Hematopoietic multipotent progenitor cell treated with erythropoietin and hydrocortisone succinate and interleukin-3 and kit ligand, for 4 days (in vitro differentiated cells): ENCODE measurements at regions not wholly inside any gene's neighbourhood (a gene's known extent, or its start where the extent isn't known, plus 50 kb on each side); places are given as distances from the start of the nearest gene placed in this dataset.
A peak's percentile ranks its signal among the peaks of the same experiment; 100 is the strongest.

Experiments
- DNase-seq: peaks from one replicate; pipeline ENCODE4 v3.0.0-alpha.2; 2015

- DNase-seq: no peak
Observed at GRCh38 chr20:6657904-6658303, 109.6 kb upstream of the BMP2 start.

- DNase-seq: no peak
Observed at GRCh38 chr20:6657111-6657510, 110.4 kb upstream of the BMP2 start.

GRCh38 chr20:6654513-6655252 is 112.8 kb upstream of the BMP2 start:
- DNase-seq: no peak

GRCh38 chr20:6651561-6651960 is 115.9 kb upstream of the BMP2 start:
- no peak for DNase-seq

GRCh38 chr20:6651016-6651415 is 116.5 kb upstream of the BMP2 start:
- no peak for DNase-seq

GRCh38 chr20:6646021-6646636 is 121.4 kb upstream of the BMP2 start:
- no peak for DNase-seq

- DNase-seq: peak; percentile 6
Observed at GRCh38 chr20:6644813-6645628, 122.5 kb upstream of the BMP2 start.

- no peak for DNase-seq
Observed at GRCh38 chr20:6641012-6641411, 126.5 kb upstream of the BMP2 start.

GRCh38 chr20:6637160-6637579 is 130.3 kb upstream of the BMP2 start:
- DNase-seq: no peak

- DNase-seq: peak; percentile 58
Observed at GRCh38 chr20:6636209-6637159, 131.0 kb upstream of the BMP2 start.

- DNase-seq: no peak
Observed at GRCh38 chr20:6635034-6635736, 132.3 kb upstream of the BMP2 start.

GRCh38 chr20:6632187-6632586 is 135.3 kb upstream of the BMP2 start:
- DNase-seq: no peak

- DNase-seq: no peak
Observed at GRCh38 chr20:6630514-6630913, 137.0 kb upstream of the BMP2 start.

GRCh38 chr20:6629564-6629963 is 137.9 kb upstream of the BMP2 start:
- DNase-seq: no peak

GRCh38 chr20:6626805-6627204 is 140.7 kb upstream of the BMP2 start:
- DNase-seq: peak; percentile 3

- DNase-seq: peak; percentile 13
Observed at GRCh38 chr20:6623989-6624388, 143.5 kb upstream of the BMP2 start.

- no peak for DNase-seq
Observed at GRCh38 chr20:6622041-6622440, 145.4 kb upstream of the BMP2 start.

GRCh38 chr20:6618051-6618450 is 149.4 kb upstream of the BMP2 start:
- DNase-seq: no peak

GRCh38 chr20:6616421-6616820 is 151.1 kb upstream of the BMP2 start:
- DNase-seq: no peak

GRCh38 chr20:6614836-6615235 is 152.7 kb upstream of the BMP2 start:
- DNase-seq: no peak

- no peak for DNase-seq
Observed at GRCh38 chr20:6613280-6613861, 154.1 kb upstream of the BMP2 start.

- no peak for DNase-seq
Observed at GRCh38 chr20:6612606-6612923, 154.9 kb upstream of the BMP2 start.
